ENCODE measurements at regions not wholly inside any gene's neighbourhood (a gene's known extent, or its start where the extent isn't known, plus 50 kb on each side); places are given as distances from the start of the nearest gene placed in this dataset.
"Not testable (repeated sequence)": the region's sequence is repeated elsewhere in the genome, so short reads cannot be mapped to it uniquely, and the experiment has no call there.

GRCh38 chr5:148744380-148744779 lies 82.0 kb upstream of the ADRB2 start:
- DNase-seq = not testable (repeated sequence)

- DNase-seq = no peak
Observed at GRCh38 chr5:148746826-148747535, 79.4 kb upstream of the ADRB2 start.

GRCh38 chr5:148747536-148747906 lies 78.9 kb upstream of the ADRB2 start:
- no peak for DNase-seq

- no peak for DNase-seq
Observed at GRCh38 chr5:148748702-148749392, 77.6 kb upstream of the ADRB2 start.

- no peak for DNase-seq
Observed at GRCh38 chr5:148750614-148751013, 75.8 kb upstream of the ADRB2 start.

- DNase-seq = no peak
Observed at GRCh38 chr5:148751025-148751424, 75.4 kb upstream of the ADRB2 start.

- not testable (repeated sequence) for DNase-seq
Observed at GRCh38 chr5:148752375-148752774, 74.0 kb upstream of the ADRB2 start.

- no peak for DNase-seq
Observed at GRCh38 chr5:148759101-148759500, 67.3 kb upstream of the ADRB2 start.

- DNase-seq = no peak
Observed at GRCh38 chr5:148760945-148761638, 65.3 kb upstream of the ADRB2 start.

- no peak for DNase-seq
Observed at GRCh38 chr5:148763996-148764395, 62.4 kb upstream of the ADRB2 start.

- DNase-seq = no peak
Observed at GRCh38 chr5:148765061-148765460, 61.4 kb upstream of the ADRB2 start.

- no peak for DNase-seq
Observed at GRCh38 chr5:148768806-148769415, 57.5 kb upstream of the ADRB2 start.

- DNase-seq = no peak
Observed at GRCh38 chr5:148769941-148770340, 56.5 kb upstream of the ADRB2 start.

GRCh38 chr5:148774313-148774712 lies 52.1 kb upstream of the ADRB2 start:
- DNase-seq = no peak

- DNase-seq = no peak
Observed at GRCh38 chr5:148776261-148776660, 50.1 kb upstream of the ADRB2 start.

All from CD4-positive, alpha-beta T cell treated with Interleukin-1 beta for 1 hour (primary cell).